DND-41 (cell line): ENCODE measurements at regions not wholly inside any gene's neighbourhood (a gene's known extent, or its start where the extent isn't known, plus 50 kb on each side); places are given as distances from the start of the nearest gene placed in this dataset.

Source experiments
- ATAC-seq: fragments of 200-7000 bp; cut with Tn5 transposase; 3 replicates; pipeline ENCODE4 v1.9.1; 2021; ENCODE audit warnings: low read depth; ENCODE audit not compliant: insufficient read depth
- DNase-seq: peaks from one replicate; pipeline ENCODE4 v3.0.0-alpha.2; 2020
- H2AFZ ChIP-seq: 2 replicates; pipeline ENCODE4 v1.6.0; 2012; ENCODE audit warnings: low read depth, low read length
- H3K27ac ChIP-seq: 2 replicates; pipeline ENCODE4 v1.5.1; 2012; ENCODE audit warnings: low read length, inconsistent platforms
- H3K27me3 ChIP-seq: fragments of 200-600 bp; sonication (generic); 2 replicates; pipeline ENCODE4 v1.6.0; 2012; ENCODE audit warnings: low read length, mild to moderate bottlenecking, inconsistent platforms; ENCODE audit not compliant: insufficient read depth, poor library complexity
- H3K36me3 ChIP-seq: 2 replicates; pipeline ENCODE4 v1.5.1; 2012; ENCODE audit warnings: low read length, inconsistent platforms; ENCODE audit not compliant: insufficient read depth
- H3K4me1 ChIP-seq: 2 replicates; pipeline ENCODE4 v1.5.1; 2012; ENCODE audit warnings: mild to moderate bottlenecking, low read length; ENCODE audit not compliant: insufficient read depth
- H3K4me2 ChIP-seq: 2 replicates; pipeline ENCODE4 v1.6.0; 2012; ENCODE audit warnings: mild to moderate bottlenecking, moderate library complexity, low read length, inconsistent platforms; ENCODE audit not compliant: insufficient read depth
- H3K4me3 ChIP-seq, 2 experiments: fragments of 200-600 bp in 1 of 2; shearing (Covaris generic) in 1 of 2; 2 replicates each; pipeline ENCODE4 v1.5.1; 2012 to 2016; ENCODE audit warnings: inconsistent platforms in 2 of 2, low read length in 2 of 2, mild to moderate bottlenecking in 2 of 2, low read depth in 1 of 2, moderate library complexity in 1 of 2
- H3K79me2 ChIP-seq: 2 replicates; pipeline ENCODE4 v1.6.0; 2012; ENCODE audit warnings: low read length, inconsistent platforms; ENCODE audit not compliant: insufficient read depth
- H3K9ac ChIP-seq: 2 replicates; pipeline ENCODE4 v1.6.0; 2012; ENCODE audit warnings: low read depth, mild to moderate bottlenecking, inconsistent platforms, low read length, moderate library complexity
- H3K9me3 ChIP-seq: 2 replicates; pipeline ENCODE4 v1.5.1; 2012; ENCODE audit warnings: low read length, moderate library complexity, mild to moderate bottlenecking, inconsistent platforms; ENCODE audit not compliant: insufficient read depth, severe bottlenecking
- H4K20me1 ChIP-seq: 2 replicates; pipeline ENCODE4 v1.6.0; 2012; ENCODE audit warnings: low read length; ENCODE audit not compliant: insufficient read depth
- CTCF ChIP-seq: IDR thresholded peaks from 2 replicates; pipeline ENCODE4 v1.5.1; 2012; ENCODE audit warnings: borderline replicate concordance, low read length, moderate library complexity, mild to moderate bottlenecking; ENCODE audit not compliant: poor library complexity, severe bottlenecking; ENCODE audit errors: extremely low read depth
- EZH2 ChIP-seq: IDR thresholded peaks from 3 replicates; pipeline ENCODE4 v1.6.1; 2012; ENCODE audit warnings: borderline replicate concordance, low read depth, mild to moderate bottlenecking, moderate library complexity, low read length, inconsistent platforms; ENCODE audit not compliant: severe bottlenecking

DNA sequence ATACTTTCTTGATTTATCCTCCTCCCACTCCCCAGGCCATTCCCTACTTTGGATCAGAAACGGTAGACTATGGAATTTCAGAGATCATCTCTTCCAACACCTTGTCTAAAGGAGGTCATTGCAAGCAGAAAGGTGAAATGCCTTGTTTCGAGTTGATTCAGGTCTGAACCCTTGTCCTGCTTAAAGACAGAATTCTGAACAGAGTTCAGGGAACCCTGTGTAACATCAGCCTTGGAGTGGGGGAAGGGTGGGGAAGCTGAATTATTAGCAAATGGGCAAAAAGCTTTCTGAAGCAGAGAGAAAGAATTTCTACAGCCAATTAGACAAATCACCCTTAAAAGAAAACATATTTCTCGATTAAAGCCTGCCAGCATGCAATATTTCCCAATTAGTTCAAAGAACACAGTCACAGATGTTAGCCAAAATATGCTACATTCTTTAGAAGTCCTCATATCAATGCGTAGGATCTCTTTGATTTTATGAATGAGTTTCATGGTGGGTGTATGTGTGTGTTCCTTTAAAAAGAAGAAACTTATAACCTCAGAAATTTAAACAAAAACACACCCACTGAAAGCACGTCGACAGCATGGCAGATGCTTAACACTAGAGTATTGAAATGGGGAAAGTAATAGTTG is 353.1 kb downstream of the RND3 start:
- no peaks in the 10 kb centered on the region for H4K20me1 ChIP-seq
- peaks cover 14% of the 10 kb centered on the region for H3K4me1 ChIP-seq
- DNase-seq (peak; percentile 11), ATAC-seq (peak; percentile 83)
- H3K36me3 ChIP-seq, result no peaks in the 10 kb centered on the region
- H3K27ac ChIP-seq, result no peak overlapping the region
- no peaks in the 10 kb centered on the region for H3K79me2 ChIP-seq
- TF ChIP-seq CTCF (no peak), EZH2 (no peak)
- no peaks in the 10 kb centered on the region for H3K27me3 ChIP-seq
- no peak overlapping the region for H3K4me2 ChIP-seq
- no peak overlapping the region for H2AFZ ChIP-seq
- no peak overlapping the region for H3K9ac ChIP-seq
- H3K9me3 ChIP-seq, result no peaks in the 10 kb centered on the region
- H3K4me3 ChIP-seq, result no peak overlapping the region

- no peak overlapping the region for H3K4me3 ChIP-seq
- TF ChIP-seq CTCF (no peak), EZH2 (no peak)
- no peaks in the 10 kb centered on the region for H3K27me3 ChIP-seq
- H3K4me2 ChIP-seq, result no peak overlapping the region
- H4K20me1 ChIP-seq, result no peaks in the 10 kb centered on the region
- DNase-seq (no peak), ATAC-seq (peak; percentile 49; the same call in 2 of the 3 replicates)
- peaks cover 14% of the 10 kb centered on the region for H3K4me1 ChIP-seq
- H2AFZ ChIP-seq, result no peak overlapping the region
- no peak overlapping the region for H3K9ac ChIP-seq
- H3K79me2 ChIP-seq, result no peaks in the 10 kb centered on the region
- H3K27ac ChIP-seq, result no peak overlapping the region
- H3K36me3 ChIP-seq, result no peaks in the 10 kb centered on the region
- no peaks in the 10 kb centered on the region for H3K9me3 ChIP-seq
These were observed 353.8 kb downstream of the RND3 start for GRCh38 chr2:150133623-150134022.

GRCh38 chr2:150129921-150130575 is 357.4 kb downstream of the RND3 start:
- Histone ChIP-seq H3K9ac (no peak overlapping the region), H3K27ac (no peak overlapping the region), H3K4me3 (no peak overlapping the region), H3K9me3 (no peaks in the 10 kb centered on the region), H3K27me3 (no peaks in the 10 kb centered on the region), H3K4me1 (peaks cover 11% of the 10 kb centered on the region), H3K4me2 (no peak overlapping the region), H2AFZ (no peak overlapping the region), H4K20me1 (no peaks in the 10 kb centered on the region), H3K79me2 (no peaks in the 10 kb centered on the region), H3K36me3 (no peaks in the 10 kb centered on the region)
- no peak for TF ChIP-seq EZH2
- no peak for TF ChIP-seq CTCF
- ATAC-seq (no peak), DNase-seq (no peak)
